ENCODE measurements at regions not wholly inside any gene's neighbourhood (a gene's known extent, or its start where the extent isn't known, plus 50 kb on each side); places are given as distances from the start of the nearest gene placed in this dataset.

- DNase-seq (ENCODE audit: low read depth), result no peak
Observed at GRCh38 chr13:40429706-40430545, 236.5 kb downstream of the FOXO1 start.

GRCh38 chr13:40432018-40432978 lies 234.1 kb downstream of the FOXO1 start:
- no peak for DNase-seq (ENCODE audit: low read depth)

GRCh38 chr13:40433001-40433400 lies 233.4 kb downstream of the FOXO1 start:
- no peak for DNase-seq (ENCODE audit: low read depth)

- DNase-seq (ENCODE audit: low read depth), result no peak
Observed at GRCh38 chr13:40433577-40433976, 232.9 kb downstream of the FOXO1 start.

- DNase-seq (ENCODE audit: low read depth), result no peak
Observed at GRCh38 chr13:40434516-40435397, 231.7 kb downstream of the FOXO1 start.

GRCh38 chr13:40438022-40438680 lies 228.3 kb downstream of the FOXO1 start:
- no peak for DNase-seq (ENCODE audit: low read depth)

- DNase-seq (ENCODE audit: low read depth), result no peak
Observed at GRCh38 chr13:40438999-40439797, 227.2 kb downstream of the FOXO1 start.

- DNase-seq (ENCODE audit: low read depth), result no peak
Observed at GRCh38 chr13:40439928-40440327, 226.5 kb downstream of the FOXO1 start.

GRCh38 chr13:40440990-40441820 lies 225.2 kb downstream of the FOXO1 start:
- DNase-seq (ENCODE audit: low read depth), result no peak

- no peak for DNase-seq (ENCODE audit: low read depth)
Observed at GRCh38 chr13:40442231-40442630, 224.2 kb downstream of the FOXO1 start.

GRCh38 chr13:40442826-40443225 lies 223.6 kb downstream of the FOXO1 start:
- peak; percentile 47 for DNase-seq (ENCODE audit: low read depth)

GRCh38 chr13:40444241-40444640 lies 222.2 kb downstream of the FOXO1 start:
- no peak for DNase-seq (ENCODE audit: low read depth)

- DNase-seq (ENCODE audit: low read depth), result peak; percentile 54
Observed at GRCh38 chr13:40445557-40445990, 220.9 kb downstream of the FOXO1 start.

GRCh38 chr13:40446365-40446764 lies 220.1 kb downstream of the FOXO1 start:
- peak; percentile 53 for DNase-seq (ENCODE audit: low read depth)

GRCh38 chr13:40447857-40448256 lies 218.6 kb downstream of the FOXO1 start:
- DNase-seq (ENCODE audit: low read depth), result no peak

- no peak for DNase-seq (ENCODE audit: low read depth)
Observed at GRCh38 chr13:40452038-40452666, 214.3 kb downstream of the FOXO1 start.

- DNase-seq (ENCODE audit: low read depth), result no peak
Observed at GRCh38 chr13:40452741-40453334, 213.6 kb downstream of the FOXO1 start.

- no peak for DNase-seq (ENCODE audit: low read depth)
Observed at GRCh38 chr13:40453351-40454021, 213.0 kb downstream of the FOXO1 start.

Measured in HS-27A (cell line).